Gastroesophageal sphincter (tissue), 4 donors: ENCODE measurements at regions not wholly inside any gene's neighbourhood (a gene's known extent, or its start where the extent isn't known, plus 50 kb on each side); places are given as distances from the start of the nearest gene placed in this dataset.

Experiments used
- ATAC-seq: fragments of 150-250 bp; one replicate; pipeline ENCODE4 v1.9.1; 2016; ENCODE audit warnings: mild to moderate bottlenecking, moderate library complexity
- H3K27ac ChIP-seq, 4 donors: fragments of 200-600 bp; sonication (generic) in 3 of 4; 1 replicate in 3 of 4; 2 replicates in 1 of 4; pipeline ENCODE4 v1.5.1; 2016 to 2019
- H3K27me3 ChIP-seq: fragments of 200-600 bp; sonication (generic); one replicate; pipeline ENCODE4 v1.5.1; 2019
- H3K36me3 ChIP-seq, 2 donors: fragments of 200-600 bp; sonication (generic); one replicate each; pipeline ENCODE4 v1.5.1; 2019; ENCODE audit warnings: control low read depth in 1 of 2
- H3K4me1 ChIP-seq, 3 donors: fragments of 200-600 bp; sonication (generic); 1 replicate in 2 of 3; 2 replicates in 1 of 3; pipeline ENCODE4 v1.5.1; 2016 to 2019; ENCODE audit warnings: control low read depth in 2 of 3
- H3K4me3 ChIP-seq, 2 donors: fragments of 200-600 bp; sonication (generic); one replicate each; pipeline ENCODE4 v1.5.1; 2019; ENCODE audit warnings: mild to moderate bottlenecking in 1 of 2, moderate library complexity in 1 of 2
- H3K9me3 ChIP-seq, 3 donors: fragments of 200-600 bp; sonication (generic); one replicate each; pipeline ENCODE4 v1.5.1; 2017 to 2019; ENCODE audit warnings: control low read depth in 2 of 3
- CTCF ChIP-seq, 4 experiments: fragments of 200-600 bp in 2 of 4; fragments of 450-650 bp in 2 of 4; sonication (generic) in 1 of 4; IDR thresholded peaks; one replicate each; pipeline ENCODE4 v1.5.1; 2017 to 2019; ENCODE audit warnings: antibody characterized with exemption in 4 of 4, mild to moderate bottlenecking in 2 of 4, moderate library complexity in 2 of 4
- EP300 ChIP-seq: sonication (generic); formaldehyde crosslinking; IDR thresholded peaks from one replicate; pipeline ENCODE4 v1.6.1; 2017; ENCODE audit warnings: antibody characterized with exemption, mild to moderate bottlenecking
- POLR2A ChIP-seq, 2 donors: fragments of 450-650 bp; IDR thresholded peaks; one replicate each; pipeline ENCODE4 v1.6.1; 2017; ENCODE audit warnings: antibody characterized with exemption in 2 of 2, mild to moderate bottlenecking in 2 of 2, moderate library complexity in 1 of 2
- POLR2AphosphoS5 ChIP-seq: sonication (generic); formaldehyde crosslinking; IDR thresholded peaks from one replicate; pipeline ENCODE4 v1.6.1; 2017; ENCODE audit warnings: antibody characterized with exemption
- WGBS, 2 donors: methylation state at CpG; one replicate each; pipeline ENCODE4 v1.1.5; 2018; ENCODE audit warnings: low coverage in 1 of 2; 5-methylcytosine and 5-hydroxymethylcytosine counted together

- Histone ChIP-seq H3K36me3 (no peaks in the 10 kb centered on the region), H3K4me1 (no peaks in the 10 kb centered on the region), H3K9me3 (peaks cover 0 to 6% (median 0%) of the 10 kb centered on the region in 3 donors), H3K27ac (no peak overlapping the region), H3K27me3 (no peaks in the 10 kb centered on the region), H3K4me3 (no peak overlapping the region)
- ATAC-seq, result no peak
- TF ChIP-seq POLR2A (IDR thresholded peaks at IDR 0.05), result no peak
- no peak for TF ChIP-seq POLR2AphosphoS5
- TF ChIP-seq EP300, result no peak
- TF ChIP-seq CTCF (IDR thresholded peaks at IDR 0.05), result no peak
- WGBS, 2 donors, result 91 to 93% methylated on average over 3 of the region's 3 CpGs
Measured at GRCh38 chr1:177865807-177866206, 104.1 kb downstream of the SEC16B start.

GRCh38 chr1:177864538-177865305 lies 105.1 kb downstream of the SEC16B start:
- Histone ChIP-seq H3K4me3 (no peak overlapping the region), H3K27ac (no peak overlapping the region), H3K9me3 (peaks cover 0 to under 1% (median 0%) of the 10 kb centered on the region in 3 donors), H3K27me3 (no peaks in the 10 kb centered on the region), H3K36me3 (no peaks in the 10 kb centered on the region), H3K4me1 (no peaks in the 10 kb centered on the region)
- no peak for TF ChIP-seq EP300
- TF ChIP-seq POLR2A (IDR thresholded peaks at IDR 0.05), result no peak
- no peak for TF ChIP-seq CTCF (IDR thresholded peaks at IDR 0.05)
- TF ChIP-seq POLR2AphosphoS5, result no peak
- ATAC-seq, result no peak
- 24 to 44% methylated on average over 1 to 2 of the region's 2 CpGs for WGBS, 2 donors

GRCh38 chr1:177863796-177864195 lies 106.1 kb downstream of the SEC16B start:
- 75 to 76% methylated on average over 4 of the region's 4 CpGs for WGBS, 2 donors
- Histone ChIP-seq H3K27ac (no peak overlapping the region), H3K9me3 (no peaks in the 10 kb centered on the region), H3K27me3 (no peaks in the 10 kb centered on the region), H3K4me3 (no peak overlapping the region), H3K4me1 (no peaks in the 10 kb centered on the region), H3K36me3 (no peaks in the 10 kb centered on the region)
- ATAC-seq, result no peak
- TF ChIP-seq CTCF (IDR thresholded peaks at IDR 0.05), result no peak
- no peak for TF ChIP-seq POLR2A (IDR thresholded peaks at IDR 0.05)
- no peak for TF ChIP-seq POLR2AphosphoS5
- TF ChIP-seq EP300, result no peak

GRCh38 chr1:177862916-177863315 lies 106.9 kb downstream of the SEC16B start:
- H3K36me3 ChIP-seq, result no peaks in the 10 kb centered on the region
- no peaks in the 10 kb centered on the region for H3K9me3 ChIP-seq
- H3K27me3 ChIP-seq, result no peaks in the 10 kb centered on the region
- TF ChIP-seq CTCF (IDR thresholded peaks at IDR 0.05) (no peak), POLR2AphosphoS5 (no peak), POLR2A (IDR thresholded peaks at IDR 0.05) (no peak)
- WGBS, 2 donors, result 50 to 58% methylated on average over 2 of the region's 2 CpGs
- peaks cover 0 to 7% (median 0%) of the 10 kb centered on the region in 3 donors for H3K4me1 ChIP-seq
- H3K4me3 ChIP-seq, result no peak overlapping the region
- H3K27ac ChIP-seq, result no peak overlapping the region
- ATAC-seq, result no peak

- no peaks in the 10 kb centered on the region for H3K27me3 ChIP-seq
- no peak overlapping the region for H3K27ac ChIP-seq
- WGBS, 2 donors, result 52 to 60% methylated on average over 2 of the region's 2 CpGs
- H3K4me1 ChIP-seq, result peaks cover 0 to 7% (median 0%) of the 10 kb centered on the region in 3 donors
- H3K4me3 ChIP-seq, result no peak overlapping the region
- no peaks in the 10 kb centered on the region for H3K36me3 ChIP-seq
- ATAC-seq, result no peak
- no peak for TF ChIP-seq CTCF (IDR thresholded peaks at IDR 0.05)
- TF ChIP-seq POLR2A (IDR thresholded peaks at IDR 0.05), result no peak
- no peak for TF ChIP-seq EP300
- TF ChIP-seq POLR2AphosphoS5, result no peak
- no peaks in the 10 kb centered on the region for H3K9me3 ChIP-seq
Measured at GRCh38 chr1:177859572-177859971, 110.3 kb downstream of the SEC16B start.
